WI38 (cell line): ENCODE measurements at regions not wholly inside any gene's neighbourhood (a gene's known extent, or its start where the extent isn't known, plus 50 kb on each side); places are given as distances from the start of the nearest gene placed in this dataset.

ENCODE experiments used
- H3K4me3 ChIP-seq: 2 replicates; pipeline ENCODE4 v1.5.1; 2011; ENCODE audit warnings: low read depth, mild to moderate bottlenecking, control low read depth, low read length
- CTCF ChIP-seq: IDR thresholded peaks from 2 replicates; pipeline ENCODE4 v1.5.1; 2012; ENCODE audit warnings: low read depth, mild to moderate bottlenecking, control low read depth, low read length

DNA sequence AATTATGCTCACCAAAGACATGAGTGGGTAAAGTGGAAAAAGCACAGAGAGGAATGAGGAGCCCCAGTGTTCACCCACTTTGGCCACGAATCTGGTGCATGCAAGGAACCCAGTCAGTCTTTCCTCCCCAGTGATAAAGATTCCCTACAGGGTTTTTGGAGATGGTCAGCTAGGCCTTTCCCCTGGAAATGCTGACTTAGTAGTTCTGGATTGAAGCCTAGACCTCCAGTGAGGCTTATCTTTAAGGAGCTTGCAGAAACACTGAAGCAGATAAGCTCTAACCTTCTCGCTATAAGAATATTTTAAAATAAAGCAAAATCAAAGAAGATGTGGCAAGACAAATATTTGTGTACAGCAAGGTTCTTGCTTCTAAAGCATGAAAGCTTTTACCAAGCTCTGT is 178.3 kb upstream of the CCDC68 start:
- no peak for TF ChIP-seq CTCF
- H3K4me3 ChIP-seq: no peak overlapping the region

GRCh38 chr18:55136864-55137263 is 177.6 kb upstream of the CCDC68 start:
- no peak for TF ChIP-seq CTCF
- H3K4me3 ChIP-seq: no peak overlapping the region

DNA sequence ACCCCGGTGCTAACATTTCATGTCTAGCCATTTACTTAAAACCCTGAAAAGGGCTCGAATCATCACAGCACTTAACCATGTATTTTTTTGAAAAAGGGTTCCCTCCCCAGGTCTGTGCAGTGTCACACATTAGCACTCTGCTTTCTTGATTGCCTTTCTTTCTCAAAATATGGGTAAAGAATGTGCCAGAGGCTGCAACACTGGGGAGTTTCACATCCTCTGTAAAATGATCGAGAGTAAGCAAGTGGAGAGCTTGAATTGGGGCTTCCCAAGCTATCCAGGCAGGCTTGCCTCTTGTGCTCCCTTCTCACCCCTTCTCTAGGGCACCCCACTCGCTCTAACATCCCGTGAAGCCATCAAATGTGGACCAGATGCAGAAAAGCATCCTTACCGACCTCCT is 177.0 kb upstream of the CCDC68 start:
- no peak for TF ChIP-seq CTCF
- H3K4me3 ChIP-seq: no peak overlapping the region

DNA sequence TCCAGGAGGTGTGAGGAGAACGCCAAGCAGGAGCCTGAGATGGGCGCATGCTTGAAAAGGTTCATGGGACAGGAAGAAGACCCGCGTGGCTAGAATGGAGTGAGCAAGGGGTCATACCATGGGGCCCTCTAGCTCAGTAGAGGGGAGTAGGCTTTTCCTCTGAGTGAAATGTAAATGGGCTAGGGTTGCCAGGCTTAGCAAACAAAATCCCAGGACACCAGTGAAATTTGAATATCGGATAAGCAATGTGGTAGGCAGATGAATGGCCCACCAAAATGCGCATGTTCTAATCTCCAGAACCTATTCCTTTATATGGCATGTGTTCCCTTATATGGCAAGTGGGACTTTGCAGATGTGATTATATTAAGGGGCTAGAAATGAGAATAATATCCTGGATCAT is 174.1 kb upstream of the CCDC68 start:
- H3K4me3 ChIP-seq: no peak overlapping the region
- no peak for TF ChIP-seq CTCF

DNA sequence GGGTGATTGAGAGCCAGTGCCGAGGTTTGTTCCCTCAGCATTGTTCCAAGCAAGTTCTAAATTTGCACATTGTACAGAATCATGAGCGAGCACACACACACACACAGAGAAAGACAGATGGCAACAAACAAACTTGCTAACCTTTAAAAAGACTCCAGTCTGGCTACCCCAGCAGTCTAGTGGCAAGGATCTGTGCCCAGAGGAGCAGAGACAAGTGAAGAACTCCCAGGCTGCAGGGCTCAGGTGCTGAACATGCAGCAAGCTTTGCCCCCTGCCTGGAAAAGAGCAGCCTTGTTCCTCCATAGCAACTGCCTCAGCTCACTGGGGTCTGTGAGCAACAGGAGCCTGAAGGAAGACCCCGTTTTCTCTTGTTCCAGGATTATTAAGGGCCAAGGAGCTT is 169.2 kb upstream of the CCDC68 start:
- H3K4me3 ChIP-seq: no peak overlapping the region
- no peak for TF ChIP-seq CTCF

GRCh38 chr18:55124078-55124763 is 165.0 kb upstream of the CCDC68 start:
- no peak for TF ChIP-seq CTCF
- no peak overlapping the region for H3K4me3 ChIP-seq

- no peak for TF ChIP-seq CTCF
- no peak overlapping the region for H3K4me3 ChIP-seq
Observed at GRCh38 chr18:55123361-55123760, 164.1 kb upstream of the CCDC68 start.
